Heart right ventricle (tissue), 16 donors: ENCODE measurements at regions not wholly inside any gene's neighbourhood (a gene's known extent, or its start where the extent isn't known, plus 50 kb on each side); places are given as distances from the start of the nearest gene placed in this dataset.

Experiments used
- ATAC-seq, 8 donors: fragments of 200-7000 bp; cut with Tn5 transposase; one replicate each; pipeline ENCODE4 v1.9.1; 2020; ENCODE audit warnings: mild to moderate bottlenecking in 8 of 8, moderate library complexity in 8 of 8, moderate number of reproducible peaks in 1 of 8
- DNase-seq, 2 donors: peaks; one replicate each; pipeline ENCODE4 v3.0.0-alpha.2; 2020
- H3K27ac ChIP-seq, 10 donors: fragments of 200-600 bp; sonication (generic) in 2 of 10; one replicate each; pipeline versions ENCODE4 v1.5.0 to v1.8.0; 2020 to 2022; ENCODE audit warnings: mild to moderate bottlenecking in 3 of 10
- H3K27me3 ChIP-seq, 7 donors: fragments of 200-600 bp; one replicate each; pipeline ENCODE4 v1.8.0; 2021 to 2022; ENCODE audit warnings: mild to moderate bottlenecking in 2 of 7
- H3K36me3 ChIP-seq, 9 donors: fragments of 200-600 bp; sonication (generic) in 1 of 9; one replicate each; pipeline versions ENCODE4 v1.5.0 to v1.8.0; 2020 to 2022; ENCODE audit warnings: mild to moderate bottlenecking in 2 of 9
- H3K4me1 ChIP-seq, 9 donors: fragments of 200-600 bp; sonication (generic) in 1 of 9; one replicate each; pipeline versions ENCODE4 v1.5.0 to v1.8.0; 2020 to 2022; ENCODE audit warnings: mild to moderate bottlenecking in 4 of 9
- H3K4me3 ChIP-seq, 10 donors: fragments of 200-600 bp; sonication (generic) in 2 of 10; one replicate each; pipeline versions ENCODE4 v1.5.0 to v1.8.0; 2020 to 2022; ENCODE audit warnings: mild to moderate bottlenecking in 7 of 10, moderate library complexity in 2 of 10
- H3K9me3 ChIP-seq, 11 donors: fragments of 200-600 bp in 10 of 11; sonication (generic) in 2 of 11; one replicate each; pipeline versions ENCODE4 v1.5.0 to v1.8.0; 2013 to 2022; ENCODE audit warnings: mild to moderate bottlenecking in 2 of 11, control low read depth in 1 of 11, moderate library complexity in 1 of 11
- WGBS, 2 donors: extraction: QIAGEN DNeasy Blood & Tissue Kit; methylation state at CpG; one replicate each; pipeline ENCODE4 v1.1.7; 2013; ENCODE audit warnings: inconsistent platforms in 1 of 2; 5-methylcytosine and 5-hydroxymethylcytosine counted together
- intact Hi-C, 10 donors: fragments of 100-400 bp; cut with DNase I; formaldehyde crosslinking; loops; one replicate each; pipeline versions ENCODE4 v1.11.1 to v1.14.2; 2022
- TF ChIP-seq, protein P1 (sequence below), 9 donors: fragments of 200-600 bp; sonication (generic) in 2 of 9; IDR thresholded peaks; one replicate each; pipeline versions ENCODE4 v1.5.0 to v1.8.0; 2021 to 2022; ENCODE audit warnings: antibody characterized with exemption in 9 of 9, mild to moderate bottlenecking in 5 of 9, moderate library complexity in 1 of 9
- donor health status: Arrhythmogenic right ventricular cardiomyopathy.
- donor health status: ischemic (EF 13 %, LVEDD 7.1; RV severe dilation, severe dysfunction).
- donor health status: healthy with polysubstance abuse.
- donor health status: DM: no; HTN: yes; CAD: no.
- donor health status: DM: no; HTN: no; CAD: no.
- donor health status: ischemic (EF 25% LVEDD 6.9; RV normal size, moderate dysfunction).
- donor health status: ischemic (EF 25% LVEDD 5.7; RV mildly dilated, moderate dysfunction).
- donor health status: healthy.
- donor health status: DM: yes; HTN: yes; CAD: no.
- donor health status: Ischemic cardiomyopathy.
- donor health status: ischemic (EF 35%, LVEDD 5.7; RV mildly dilated, moderate dysfunction).
- donor health status: nonischemic (EF 11% LVEDD 7.7; RV severe dilation, severe dysfunction).
- donor health status: DM: yes; HTN: yes; CAD: no.
- donor health status: PGD.
- donor health status: ischemic (EF 29% LVEDD 5.4; RV normal size, mild dysfunction).
- donor health status: nonischemic (EF 23%, LVEDD 6.1; RV moderate dilation, normal function).

DNA sequence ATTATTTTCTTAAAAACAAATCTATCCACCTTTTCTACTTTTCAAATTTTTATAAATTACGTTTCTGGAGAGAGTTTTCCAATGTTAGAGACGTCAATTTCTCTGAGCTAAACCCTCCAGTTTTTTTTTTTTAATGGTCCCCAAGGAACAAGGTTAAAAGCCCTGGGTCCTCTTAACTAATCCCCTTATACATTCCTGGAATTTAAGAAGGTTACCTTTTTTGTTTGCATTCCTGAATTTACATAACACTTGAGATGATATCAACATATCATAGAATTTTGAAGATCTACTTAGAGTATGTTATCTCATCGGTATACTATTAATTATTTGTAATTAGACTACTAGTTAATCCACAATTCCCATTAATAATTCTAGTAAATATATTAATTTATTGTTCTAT, 662.2 kb upstream of the LRFN5 start:
- intact Hi-C loops, result no loop called here
- Histone ChIP-seq H3K27ac (no peak overlapping the region), H3K4me1 (no peaks in the 10 kb centered on the region), H3K36me3 (no peaks in the 10 kb centered on the region), H3K4me3 (no peak overlapping the region), H3K27me3 (no peaks in the 10 kb centered on the region), H3K9me3 (peaks cover 0 to 4% (median 0%) of the 10 kb centered on the region in 11 donors)
- ATAC-seq (no peak), DNase-seq (no peak)
- 30 to 32% methylated on average over 3 of the region's 3 CpGs for WGBS, 2 donors
- TF ChIP-seq, protein P1, sequence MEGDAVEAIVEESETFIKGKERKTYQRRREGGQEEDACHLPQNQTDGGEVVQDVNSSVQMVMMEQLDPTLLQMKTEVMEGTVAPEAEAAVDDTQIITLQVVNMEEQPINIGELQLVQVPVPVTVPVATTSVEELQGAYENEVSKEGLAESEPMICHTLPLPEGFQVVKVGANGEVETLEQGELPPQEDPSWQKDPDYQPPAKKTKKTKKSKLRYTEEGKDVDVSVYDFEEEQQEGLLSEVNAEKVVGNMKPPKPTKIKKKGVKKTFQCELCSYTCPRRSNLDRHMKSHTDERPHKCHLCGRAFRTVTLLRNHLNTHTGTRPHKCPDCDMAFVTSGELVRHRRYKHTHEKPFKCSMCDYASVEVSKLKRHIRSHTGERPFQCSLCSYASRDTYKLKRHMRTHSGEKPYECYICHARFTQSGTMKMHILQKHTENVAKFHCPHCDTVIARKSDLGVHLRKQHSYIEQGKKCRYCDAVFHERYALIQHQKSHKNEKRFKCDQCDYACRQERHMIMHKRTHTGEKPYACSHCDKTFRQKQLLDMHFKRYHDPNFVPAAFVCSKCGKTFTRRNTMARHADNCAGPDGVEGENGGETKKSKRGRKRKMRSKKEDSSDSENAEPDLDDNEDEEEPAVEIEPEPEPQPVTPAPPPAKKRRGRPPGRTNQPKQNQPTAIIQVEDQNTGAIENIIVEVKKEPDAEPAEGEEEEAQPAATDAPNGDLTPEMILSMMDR (IDR thresholded peaks at IDR 0.05), result no peak

DNA sequence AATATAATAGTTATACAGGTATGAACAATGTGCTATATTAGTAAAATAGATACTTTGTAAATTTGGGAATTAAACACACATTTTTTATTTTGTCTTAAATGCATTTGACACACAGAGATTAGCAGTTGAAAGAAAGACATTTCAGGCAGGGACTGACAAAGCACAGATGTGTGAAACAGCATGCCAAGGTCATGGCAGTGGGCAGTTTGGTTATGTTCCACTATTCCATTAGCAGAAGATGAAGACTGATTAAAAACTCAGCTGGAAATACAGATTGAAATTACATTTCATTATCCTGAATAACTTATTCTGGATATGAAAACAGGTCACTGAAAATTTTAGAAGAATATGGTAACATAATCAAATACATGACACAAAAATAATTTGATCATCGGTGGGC, 669.8 kb upstream of the LRFN5 start:
- DNase-seq (no peak), ATAC-seq (no peak)
- 83 to 96% methylated on average over 1 of the region's 1 CpG for WGBS, 2 donors
- intact Hi-C loops, result no loop called here
- Histone ChIP-seq H3K9me3 (peaks cover 0 to 7% (median 0%) of the 10 kb centered on the region in 11 donors), H3K36me3 (no peaks in the 10 kb centered on the region), H3K27me3 (no peaks in the 10 kb centered on the region), H3K4me3 (no peak overlapping the region), H3K4me1 (no peaks in the 10 kb centered on the region), H3K27ac (no peak overlapping the region)
- TF ChIP-seq, protein P1 (IDR thresholded peaks at IDR 0.05), result no peak

DNA sequence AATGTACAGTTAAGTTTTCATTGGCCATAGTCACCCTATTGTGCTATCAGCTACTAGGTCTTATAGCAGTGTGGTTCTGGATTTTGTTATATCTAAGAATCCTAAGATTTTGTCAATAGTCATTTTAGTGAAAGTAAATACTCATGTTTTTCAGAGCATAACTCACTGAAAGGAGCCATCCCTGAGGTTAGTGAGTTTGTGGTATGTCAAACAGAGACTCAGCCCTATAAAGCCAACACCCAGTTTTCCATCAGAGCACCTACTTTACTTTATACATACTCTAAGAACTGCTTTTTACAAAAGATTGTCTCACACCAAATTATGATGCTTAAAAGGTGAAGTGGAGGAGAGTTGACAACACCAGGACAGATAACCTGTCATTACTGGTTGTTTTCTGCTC, 686.3 kb upstream of the LRFN5 start:
- Histone ChIP-seq H3K9me3 (peaks cover 0 to 9% (median 0%) of the 10 kb centered on the region in 11 donors), H3K27me3 (no peaks in the 10 kb centered on the region), H3K4me3 (no peak overlapping the region), H3K4me1 (no peaks in the 10 kb centered on the region), H3K27ac (no peak overlapping the region), H3K36me3 (no peaks in the 10 kb centered on the region)
- TF ChIP-seq, protein P1 (IDR thresholded peaks at IDR 0.05), result no peak
- DNase-seq (no peak), ATAC-seq (no peak)
- intact Hi-C loops, result no loop called here

DNA sequence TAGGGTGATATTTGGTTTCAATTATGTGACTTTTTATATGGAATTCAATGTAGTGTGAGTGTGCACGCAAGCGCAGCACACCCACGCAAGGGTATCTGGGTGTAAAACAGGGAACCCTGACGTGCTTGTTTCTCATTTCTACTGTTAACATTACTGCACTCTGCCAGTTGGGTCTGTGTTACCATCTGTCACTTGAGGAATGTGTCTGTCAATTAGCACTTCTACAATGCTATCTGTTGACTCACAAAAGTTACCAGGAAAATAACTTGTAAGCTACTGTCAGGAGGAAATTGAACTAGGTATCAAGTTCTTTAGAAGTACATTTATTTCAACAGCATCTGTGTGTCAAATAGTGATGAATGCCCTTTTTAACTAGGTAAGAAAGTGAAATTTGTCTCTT, 695.5 kb upstream of the LRFN5 start:
- 56 to 64% methylated on average over 4 of the region's 4 CpGs for WGBS, 2 donors
- H3K27me3 ChIP-seq, result no peaks in the 10 kb centered on the region
- no peak for DNase-seq
- TF ChIP-seq, protein P1 (IDR thresholded peaks at IDR 0.05), result no peak
- no peak for ATAC-seq
- H3K9me3 ChIP-seq, result no peaks in the 10 kb centered on the region
- no peaks in the 10 kb centered on the region for H3K36me3 ChIP-seq
- intact Hi-C loops, result no loop called here
- H3K27ac ChIP-seq, result no peak overlapping the region
- no peak overlapping the region for H3K4me3 ChIP-seq
- H3K4me1 ChIP-seq, result no peaks in the 10 kb centered on the region

DNA sequence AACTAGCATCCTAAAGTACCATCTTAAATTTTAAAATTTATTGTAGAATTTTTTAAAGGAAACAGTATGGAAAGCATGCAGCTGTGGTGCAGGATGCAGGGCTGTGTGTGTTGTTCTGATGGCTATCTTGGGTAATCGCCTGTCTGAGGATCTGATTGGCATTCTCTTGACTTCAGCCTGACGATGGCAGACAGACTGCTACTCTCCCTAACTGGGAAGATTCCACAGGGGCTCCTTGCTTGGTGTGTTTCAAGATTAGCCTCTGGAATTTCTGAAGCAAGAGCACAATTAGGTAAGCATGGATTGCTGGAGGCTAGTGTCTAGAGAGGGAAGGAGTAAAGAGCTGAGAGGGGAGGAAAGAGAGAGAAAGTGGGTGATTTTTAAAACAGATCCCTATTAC, 696.8 kb upstream of the LRFN5 start:
- no peak for DNase-seq
- Histone ChIP-seq H3K4me1 (no peaks in the 10 kb centered on the region), H3K4me3 (no peak overlapping the region), H3K9me3 (no peaks in the 10 kb centered on the region), H3K27me3 (no peaks in the 10 kb centered on the region), H3K27ac (no peak overlapping the region), H3K36me3 (no peaks in the 10 kb centered on the region)
- intact Hi-C loops, result no loop called here
- TF ChIP-seq, protein P1 (IDR thresholded peaks at IDR 0.05), result no peak
- WGBS, 2 donors, result 9 to 16% methylated on average over 2 of the region's 2 CpGs
- no peak for ATAC-seq
